Nephron (organoid): ENCODE measurements at regions not wholly inside any gene's neighbourhood (a gene's known extent, or its start where the extent isn't known, plus 50 kb on each side); places are given as distances from the start of the nearest gene placed in this dataset.

Source experiments
- H3K27ac Mint-ChIP-seq, 3 experiments: 2 replicates each; pipeline ENCODE4 v1.8.0; 2020; ENCODE audit warnings: mixed read lengths in 3 of 3, mild to moderate bottlenecking in 2 of 3, moderate library complexity in 1 of 3
- H3K27me3 Mint-ChIP-seq: 2 replicates; pipeline ENCODE4 v1.8.0; 2021; ENCODE audit warnings: low read depth, mild to moderate bottlenecking, moderate library complexity, mixed read lengths
- H3K36me3 Mint-ChIP-seq: 2 replicates; pipeline ENCODE4 v1.8.0; 2020; ENCODE audit warnings: low read depth, mixed read lengths
- H3K4me1 Mint-ChIP-seq: 2 replicates; pipeline ENCODE4 v1.8.0; 2020; ENCODE audit warnings: mixed read lengths
- H3K4me3 Mint-ChIP-seq, 3 experiments: 2 replicates each; pipeline ENCODE4 v1.8.0; 2020; ENCODE audit warnings: mild to moderate bottlenecking in 3 of 3, mixed read lengths in 3 of 3, moderate library complexity in 2 of 3
- H3K9me3 Mint-ChIP-seq: 2 replicates; pipeline ENCODE4 v1.8.0; 2020; ENCODE audit warnings: mixed read lengths
- CTCF ChIP-seq, 3 experiments: fragments of 200-600 bp; sonication (generic); IDR thresholded peaks; one replicate each; pipeline ENCODE4 v1.5.0; 2021; ENCODE audit warnings: antibody characterized with exemption in 3 of 3; ENCODE audit not compliant: unreplicated experiment in 3 of 3

GRCh38 chr1:185448591-185449186 is 131.6 kb upstream of the IVNS1ABP start:
- no peak overlapping the region for H3K27ac Mint-ChIP-seq
- no peaks in the 10 kb centered on the region for H3K4me1 Mint-ChIP-seq
- no peaks in the 10 kb centered on the region for H3K36me3 Mint-ChIP-seq
- no peaks in the 10 kb centered on the region for H3K27me3 Mint-ChIP-seq
- no peak for TF ChIP-seq CTCF (IDR thresholded peaks at IDR 0.05; ENCODE audit: unreplicated experiment in 3 of 3)
- no peak overlapping the region for H3K4me3 Mint-ChIP-seq
- H3K9me3 Mint-ChIP-seq, result no peaks in the 10 kb centered on the region

GRCh38 chr1:185446131-185446530 is 129.1 kb upstream of the IVNS1ABP start:
- no peaks in the 10 kb centered on the region for H3K27me3 Mint-ChIP-seq
- no peaks in the 10 kb centered on the region for H3K9me3 Mint-ChIP-seq
- no peak overlapping the region for H3K27ac Mint-ChIP-seq
- H3K36me3 Mint-ChIP-seq, result no peaks in the 10 kb centered on the region
- no peak for TF ChIP-seq CTCF (IDR thresholded peaks at IDR 0.05; ENCODE audit: unreplicated experiment in 3 of 3)
- no peak overlapping the region for H3K4me3 Mint-ChIP-seq
- H3K4me1 Mint-ChIP-seq, result peaks cover 12% of the 10 kb centered on the region

GRCh38 chr1:185445594-185445993 is 128.6 kb upstream of the IVNS1ABP start:
- Mint-ChIP-seq H3K4me1 (peaks cover 17% of the 10 kb centered on the region), H3K36me3 (no peaks in the 10 kb centered on the region), H3K4me3 (no peak overlapping the region), H3K27me3 (no peaks in the 10 kb centered on the region), H3K27ac (no peak overlapping the region), H3K9me3 (no peaks in the 10 kb centered on the region)
- no peak for TF ChIP-seq CTCF (IDR thresholded peaks at IDR 0.05; ENCODE audit: unreplicated experiment in 3 of 3)

GRCh38 chr1:185444676-185445075 is 127.6 kb upstream of the IVNS1ABP start:
- H3K4me1 Mint-ChIP-seq, result peaks cover 17% of the 10 kb centered on the region

GRCh38 chr1:185442050-185442449 is 125.0 kb upstream of the IVNS1ABP start:
- Mint-ChIP-seq H3K36me3 (no peaks in the 10 kb centered on the region), H3K27me3 (no peaks in the 10 kb centered on the region), H3K4me3 (no peak overlapping the region), H3K27ac (peak overlapping the region in 2 of 3 experiments; percentile 63 to 67), H3K9me3 (no peaks in the 10 kb centered on the region), H3K4me1 (peaks cover 17% of the 10 kb centered on the region)
- TF ChIP-seq CTCF (IDR thresholded peaks at IDR 0.05; ENCODE audit: unreplicated experiment in 3 of 3), result no peak

More at GRCh38 chr1:185444676-185445075, 127.6 kb upstream of the IVNS1ABP start:
- no peak for TF ChIP-seq CTCF (IDR thresholded peaks at IDR 0.05; ENCODE audit: unreplicated experiment in 3 of 3)
- no peaks in the 10 kb centered on the region for H3K27me3 Mint-ChIP-seq
- H3K36me3 Mint-ChIP-seq, result no peaks in the 10 kb centered on the region
- no peak overlapping the region for H3K27ac Mint-ChIP-seq
- H3K4me3 Mint-ChIP-seq, result no peak overlapping the region
- H3K9me3 Mint-ChIP-seq, result no peaks in the 10 kb centered on the region

- Mint-ChIP-seq H3K27ac (peak overlapping the region in 2 of 3 experiments; percentile 63 to 67), H3K36me3 (no peaks in the 10 kb centered on the region), H3K4me3 (no peak overlapping the region), H3K27me3 (no peaks in the 10 kb centered on the region), H3K9me3 (no peaks in the 10 kb centered on the region), H3K4me1 (peaks cover 17% of the 10 kb centered on the region)
- no peak for TF ChIP-seq CTCF (IDR thresholded peaks at IDR 0.05; ENCODE audit: unreplicated experiment in 3 of 3)
These were observed 124.6 kb upstream of the IVNS1ABP start for GRCh38 chr1:185441605-185442004.
